ENCODE measurements at regions not wholly inside any gene's neighbourhood (a gene's known extent, or its start where the extent isn't known, plus 50 kb on each side); places are given as distances from the start of the nearest gene placed in this dataset.

DNA sequence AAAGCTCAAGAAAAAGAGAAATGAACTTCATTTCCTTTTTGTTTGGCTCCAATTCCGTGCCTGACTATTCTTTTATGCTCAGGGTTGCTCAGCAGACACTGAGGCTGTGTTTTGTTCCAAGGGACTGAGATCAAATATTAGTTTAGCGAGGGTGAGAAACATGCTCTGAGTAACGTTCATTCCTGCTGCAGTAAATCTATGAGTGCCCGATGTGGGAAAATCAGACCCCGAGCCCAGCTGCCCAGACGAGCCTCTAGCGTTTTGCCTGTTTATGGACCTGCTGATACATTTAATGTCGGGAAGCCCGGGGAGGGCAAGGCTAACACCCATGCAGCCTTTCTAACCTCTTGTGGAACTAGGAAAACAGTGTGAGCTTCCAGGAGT lies 119.2 kb downstream of the VAPA start:
- TF ChIP-seq, protein P1, sequence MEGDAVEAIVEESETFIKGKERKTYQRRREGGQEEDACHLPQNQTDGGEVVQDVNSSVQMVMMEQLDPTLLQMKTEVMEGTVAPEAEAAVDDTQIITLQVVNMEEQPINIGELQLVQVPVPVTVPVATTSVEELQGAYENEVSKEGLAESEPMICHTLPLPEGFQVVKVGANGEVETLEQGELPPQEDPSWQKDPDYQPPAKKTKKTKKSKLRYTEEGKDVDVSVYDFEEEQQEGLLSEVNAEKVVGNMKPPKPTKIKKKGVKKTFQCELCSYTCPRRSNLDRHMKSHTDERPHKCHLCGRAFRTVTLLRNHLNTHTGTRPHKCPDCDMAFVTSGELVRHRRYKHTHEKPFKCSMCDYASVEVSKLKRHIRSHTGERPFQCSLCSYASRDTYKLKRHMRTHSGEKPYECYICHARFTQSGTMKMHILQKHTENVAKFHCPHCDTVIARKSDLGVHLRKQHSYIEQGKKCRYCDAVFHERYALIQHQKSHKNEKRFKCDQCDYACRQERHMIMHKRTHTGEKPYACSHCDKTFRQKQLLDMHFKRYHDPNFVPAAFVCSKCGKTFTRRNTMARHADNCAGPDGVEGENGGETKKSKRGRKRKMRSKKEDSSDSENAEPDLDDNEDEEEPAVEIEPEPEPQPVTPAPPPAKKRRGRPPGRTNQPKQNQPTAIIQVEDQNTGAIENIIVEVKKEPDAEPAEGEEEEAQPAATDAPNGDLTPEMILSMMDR (optimal IDR thresholded peaks at IDR 0.05 in 1 of 3, IDR thresholded peaks at IDR 0.05 in 1 of 3, conservative IDR thresholded peaks at IDR 0.05 in 1 of 3; ENCODE audit: extremely low read depth in 1 of 3, insufficient read depth in 2 of 3, low read length in 3 of 3), result no peak
- no peak for TF ChIP-seq EZH2 (IDR thresholded peaks at IDR 0.05; ENCODE audit: low read length)

Data from keratinocyte (primary cell).